A549 (cell line): ENCODE measurements at regions not wholly inside any gene's neighbourhood (a gene's known extent, or its start where the extent isn't known, plus 50 kb on each side); places are given as distances from the start of the nearest gene placed in this dataset.

Source experiments
- ATAC-seq, 2 experiments: fragments of 200-7000 bp in 1 of 2; fragments of >200 bp in 1 of 2; cut with Nextera tagmentation in 1 of 2; cut with Tn5 transposase in 1 of 2; 3 replicates each; pipeline versions ENCODE4 v1.8.0 to v1.9.1; 2018 to 2020; ENCODE audit warnings: mild to moderate bottlenecking in 1 of 2, moderate library complexity in 1 of 2
- CTCF ChIA-PET: fragments of 300-600 bp; sonication (Branson Sonifier 250); formaldehyde crosslinking; extraction: SDS; loops from one replicate; lab custom pipeline; 2021; ENCODE audit warnings: antibody characterized with exemption, inconsistent platforms; lab: Yijun Ruan, JAX
- POLR2A ChIA-PET: fragments of 350-600 bp; formaldehyde crosslinking; extraction: SDS; loops from one replicate; lab custom pipeline; 2021; ENCODE audit warnings: antibody characterized with exemption, inconsistent platforms; lab: Yijun Ruan, JAX
- DNase-seq, 2 experiments: peaks; one replicate each; pipeline versions ENCODE4 v3.0.0 to v3.0.0-alpha.2; 2011 to 2016; ENCODE audit warnings: low read depth in 1 of 2, low spot score in 1 of 2
- FAIRE-seq: peaks from 2 replicates; lab custom pipeline; 2011; peaks lifted over from hg19 to GRCh38; lab: Jason Lieb, UNC
- H3K27ac ChIP-seq, 2 experiments: fragments of >200 bp; sonication (Bioruptor Twin); formaldehyde crosslinking; 3 replicates each; pipeline ENCODE4 v1.5.1; 2016 to 2017
- H3K4me1 ChIP-seq: fragments of >200 bp; sonication (Bioruptor Twin); formaldehyde crosslinking; 3 replicates; pipeline ENCODE4 v1.6.1; 2016
- H3K4me2 ChIP-seq: fragments of >200 bp; sonication (Bioruptor Twin); formaldehyde crosslinking; 3 replicates; pipeline ENCODE4 v1.6.1; 2016
- H3K4me3 ChIP-seq: fragments of >200 bp; sonication (Bioruptor Twin); formaldehyde crosslinking; 3 replicates; pipeline ENCODE4 v1.5.1; 2016
- H3K9me3 ChIP-seq: fragments of >200 bp; sonication (Bioruptor Twin); formaldehyde crosslinking; 3 replicates; pipeline ENCODE4 v1.6.1; 2016
- CEBPB ChIP-seq, 2 experiments: fragments of >200 bp in 1 of 2; sonication (Bioruptor Twin) in 1 of 2; formaldehyde crosslinking in 1 of 2; IDR thresholded peaks; 2 replicates each; pipeline ENCODE4 v1.6.1; 2012 to 2016
- CHD2 ChIP-seq: fragments of 150-350 bp; IDR thresholded peaks from 2 replicates; pipeline ENCODE4 v1.6.1; 2014; ENCODE audit warnings: low read length; ENCODE audit not compliant: partially characterized antibody
- CTCF ChIP-seq: fragments of >200 bp; sonication (Bioruptor Twin); formaldehyde crosslinking; IDR thresholded peaks from 3 replicates; pipeline ENCODE4 v1.5.1; 2016
- E2F6 ChIP-seq: IDR thresholded peaks from 2 replicates; pipeline ENCODE4 v1.6.1; 2012; ENCODE audit warnings: low read depth, borderline replicate concordance
- EHMT2 ChIP-seq: fragments of 200-600 bp; sonication (generic); IDR thresholded peaks from 2 replicates; pipeline ENCODE4 v1.6.1; 2016; ENCODE audit warnings: antibody characterized with exemption, low read depth, mild to moderate bottlenecking, moderate library complexity
- ESRRA ChIP-seq: fragments of 150-350 bp; IDR thresholded peaks from 2 replicates; pipeline ENCODE4 v1.6.1; 2014; ENCODE audit warnings: mild to moderate bottlenecking, low read length, borderline replicate concordance
- FOSB ChIP-seq: fragments of 250-450 bp; sonication (Bioruptor Pico); IDR thresholded peaks from 2 replicates; pipeline ENCODE4 v1.5.0; 2020; ENCODE audit warnings: mild to moderate bottlenecking, moderate library complexity
- HEYL ChIP-seq: fragments of 250-450 bp; sonication (Bioruptor Pico); IDR thresholded peaks from 2 replicates; pipeline ENCODE4 v1.8.0; 2021; ENCODE audit warnings: mild to moderate bottlenecking, moderate library complexity
- HOXB5 ChIP-seq: fragments of 250-450 bp; sonication (Bioruptor Pico); IDR thresholded peaks from 2 replicates; pipeline ENCODE4 v1.5.0; 2020; ENCODE audit warnings: mild to moderate bottlenecking, moderate library complexity
- JUNB ChIP-seq: fragments of >200 bp; sonication (Bioruptor Twin); formaldehyde crosslinking; IDR thresholded peaks from 2 replicates; pipeline ENCODE4 v1.6.1; 2016
- KDM1A ChIP-seq: fragments of 200-600 bp; sonication (generic); IDR thresholded peaks from 2 replicates; pipeline ENCODE4 v1.6.1; 2016; ENCODE audit warnings: low read depth, mild to moderate bottlenecking
- KDM5A ChIP-seq: fragments of 200-600 bp; sonication (generic); IDR thresholded peaks from 2 replicates; pipeline ENCODE4 v1.6.1; 2016; ENCODE audit warnings: antibody characterized with exemption, mild to moderate bottlenecking
- MAX ChIP-seq: IDR thresholded peaks from 2 replicates; pipeline ENCODE4 v1.6.1; 2012
- NPAS2 ChIP-seq: fragments of 250-450 bp; sonication (Bioruptor Pico); IDR thresholded peaks from 2 replicates; pipeline ENCODE4 v1.8.0; 2022; ENCODE audit warnings: mild to moderate bottlenecking, moderate library complexity, borderline replicate concordance
- RARB ChIP-seq: fragments of 250-450 bp; sonication (Bioruptor Pico); IDR thresholded peaks from 2 replicates; pipeline ENCODE4 v1.8.0; 2021; ENCODE audit warnings: mild to moderate bottlenecking, moderate library complexity
- SREBF2 ChIP-seq: fragments of 450-650 bp; IDR thresholded peaks from 2 replicates; pipeline ENCODE4 v1.6.1; 2014; ENCODE audit warnings: mild to moderate bottlenecking, moderate library complexity
- TFCP2L1 ChIP-seq: fragments of 250-450 bp; sonication (Bioruptor Pico); IDR thresholded peaks from 2 replicates; pipeline ENCODE4 v1.5.0; 2021; ENCODE audit warnings: mild to moderate bottlenecking
- ZC3H11A ChIP-seq: fragments of 450-650 bp; IDR thresholded peaks from 2 replicates; pipeline ENCODE4 v1.6.1; 2014; ENCODE audit warnings: antibody characterized with exemption, mild to moderate bottlenecking
- ZSCAN20 ChIP-seq: fragments of 250-450 bp; sonication (Bioruptor Pico); IDR thresholded peaks from 2 replicates; pipeline ENCODE4 v1.8.0; 2022; ENCODE audit warnings: mild to moderate bottlenecking, moderate library complexity
- WGBS: methylation state at CpG from one replicate; pipeline ENCODE4 v1.1.6; 2017; ENCODE audit errors: missing lambda C conversion rate; 5-methylcytosine and 5-hydroxymethylcytosine counted together
- TF ChIP-seq, protein P1 (sequence below): fragments of 250-450 bp; sonication (Bioruptor Pico); IDR thresholded peaks from 2 replicates; pipeline ENCODE4 v1.5.0; 2021; ENCODE audit warnings: mild to moderate bottlenecking, moderate library complexity, borderline replicate concordance

GRCh38 chr10:62880162-62880561 lies 64.0 kb upstream of the EGR2 start:
- Histone ChIP-seq H3K4me1 (no peaks in the 10 kb centered on the region), H3K4me3 (no peak overlapping the region), H3K9me3 (no peaks in the 10 kb centered on the region), H3K27ac (no peak overlapping the region), H3K4me2 (no peak overlapping the region)
- ATAC-seq (no peak), FAIRE-seq (no peak), DNase-seq (no peak)
- WGBS: 5% methylated on average over 3 of the region's 3 CpGs
- ChIA-PET POLR2A (no interaction called here), CTCF (no interaction called here)
- no peak for TF ChIP-seq ZC3H11A
- TF ChIP-seq NPAS2 (CRISPR knock-in tag): no peak
- no peak for TF ChIP-seq KDM1A
- TF ChIP-seq TFCP2L1: no peak
- no peak for TF ChIP-seq ESRRA
- TF ChIP-seq HOXB5 (CRISPR knock-in tag): no peak
- no peak for TF ChIP-seq FOSB (CRISPR knock-in tag)
- TF ChIP-seq E2F6: no peak
- TF ChIP-seq, protein P1, sequence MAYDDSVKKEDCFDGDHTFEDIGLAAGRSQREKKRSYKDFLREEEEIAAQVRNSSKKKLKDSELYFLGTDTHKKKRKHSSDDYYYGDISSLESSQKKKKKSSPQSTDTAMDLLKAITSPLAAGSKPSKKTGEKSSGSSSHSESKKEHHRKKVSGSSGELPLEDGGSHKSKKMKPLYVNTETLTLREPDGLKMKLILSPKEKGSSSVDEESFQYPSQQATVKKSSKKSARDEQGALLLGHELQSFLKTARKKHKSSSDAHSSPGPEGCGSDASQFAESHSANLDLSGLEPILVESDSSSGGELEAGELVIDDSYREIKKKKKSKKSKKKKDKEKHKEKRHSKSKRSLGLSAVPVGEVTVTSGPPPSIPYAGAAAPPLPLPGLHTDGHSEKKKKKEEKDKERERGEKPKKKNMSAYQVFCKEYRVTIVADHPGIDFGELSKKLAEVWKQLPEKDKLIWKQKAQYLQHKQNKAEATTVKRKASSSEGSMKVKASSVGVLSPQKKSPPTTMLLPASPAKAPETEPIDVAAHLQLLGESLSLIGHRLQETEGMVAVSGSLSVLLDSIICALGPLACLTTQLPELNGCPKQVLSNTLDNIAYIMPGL: no peak
- TF ChIP-seq CEBPB (IDR thresholded peaks at IDR 0.05): no peak
- TF ChIP-seq, all 56 proteins: peak for 0

DNA sequence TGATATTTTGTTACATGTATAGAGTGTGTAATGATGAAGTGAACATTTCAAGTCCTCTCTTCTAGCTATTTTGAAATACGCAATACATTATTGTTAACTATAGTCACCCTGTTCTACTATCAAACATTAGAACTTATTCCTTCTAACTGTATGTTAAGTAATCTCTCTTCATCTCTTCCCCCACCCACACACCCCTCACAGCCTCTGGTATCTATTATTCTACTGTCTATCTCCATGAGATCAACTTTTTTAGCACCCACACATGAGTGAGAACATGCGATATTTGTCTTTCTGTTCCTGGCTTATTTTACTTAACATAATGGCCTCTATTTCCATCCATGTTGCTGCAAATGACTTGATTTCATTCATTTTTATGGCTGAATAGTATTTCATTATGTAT lies 57.7 kb upstream of the EGR2 start:
- 85% methylated on average over 2 of the region's 2 CpGs for WGBS
- Histone ChIP-seq H3K4me3 (no peak overlapping the region), H3K4me1 (no peaks in the 10 kb centered on the region), H3K9me3 (no peaks in the 10 kb centered on the region), H3K4me2 (no peak overlapping the region), H3K27ac (no peak overlapping the region)
- ChIA-PET CTCF (no interaction called here), POLR2A (no interaction called here)
- DNase-seq (no peak), ATAC-seq (no peak), FAIRE-seq (no peak)
- TF ChIP-seq MAX (no peak), SREBF2 (no peak), RARB (no peak), CEBPB (IDR thresholded peaks at IDR 0.05) (no peak), TFCP2L1 (no peak), EHMT2 (no peak), KDM5A (no peak), JUNB (no peak), CTCF (no peak), CHD2 (no peak), KDM1A (no peak), ZSCAN20 (CRISPR knock-in tag) (no peak)
- TF ChIP-seq, all 56 proteins: peak for 0

GRCh38 chr10:62870866-62871265 lies 54.7 kb upstream of the EGR2 start:
- H3K9me3 ChIP-seq: no peaks in the 10 kb centered on the region
- ChIA-PET CTCF (interaction anchor here (0.5 to 1.3 kb wide), 2 partner anchors 10 to 272 kb away, joined by 3 to 4 read pairs; no protein-coding TSS in a partner anchor), POLR2A (no interaction called here)
- TF ChIP-seq HEYL (CRISPR knock-in tag): no peak
- no peaks in the 10 kb centered on the region for H3K4me1 ChIP-seq
- H3K4me3 ChIP-seq: no peak overlapping the region
- FAIRE-seq (no peak), ATAC-seq (no peak), DNase-seq (no peak)
- H3K4me2 ChIP-seq: no peak overlapping the region
- 55% methylated on average over 7 of the region's 7 CpGs for WGBS
- H3K27ac ChIP-seq: no peak overlapping the region
